ENCODE measurements at regions not wholly inside any gene's neighbourhood (a gene's known extent, or its start where the extent isn't known, plus 50 kb on each side); places are given as distances from the start of the nearest gene placed in this dataset.

DNA sequence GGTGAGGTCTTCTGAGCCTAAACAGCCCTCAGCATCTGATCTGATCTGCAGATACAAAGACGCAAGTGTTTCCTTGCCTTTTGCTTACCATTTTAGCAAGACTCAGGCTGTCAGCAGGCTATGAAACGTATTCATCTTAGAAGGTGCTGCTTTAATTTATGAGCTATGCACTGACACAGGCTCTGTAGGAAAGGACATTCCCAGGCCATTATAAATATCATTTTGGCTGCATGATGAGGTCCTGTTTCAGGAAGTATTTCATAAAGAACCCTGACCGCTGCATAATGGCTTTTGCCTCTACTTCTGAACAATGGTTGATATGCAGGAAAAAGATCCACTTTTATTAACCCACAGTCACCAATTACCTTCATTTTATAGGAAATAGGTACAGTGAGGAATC is 98.4 kb upstream of the CAST start:
- TF ChIP-seq POLR2A (IDR thresholded peaks at IDR 0.05): no peak
- TF ChIP-seq, protein P1, sequence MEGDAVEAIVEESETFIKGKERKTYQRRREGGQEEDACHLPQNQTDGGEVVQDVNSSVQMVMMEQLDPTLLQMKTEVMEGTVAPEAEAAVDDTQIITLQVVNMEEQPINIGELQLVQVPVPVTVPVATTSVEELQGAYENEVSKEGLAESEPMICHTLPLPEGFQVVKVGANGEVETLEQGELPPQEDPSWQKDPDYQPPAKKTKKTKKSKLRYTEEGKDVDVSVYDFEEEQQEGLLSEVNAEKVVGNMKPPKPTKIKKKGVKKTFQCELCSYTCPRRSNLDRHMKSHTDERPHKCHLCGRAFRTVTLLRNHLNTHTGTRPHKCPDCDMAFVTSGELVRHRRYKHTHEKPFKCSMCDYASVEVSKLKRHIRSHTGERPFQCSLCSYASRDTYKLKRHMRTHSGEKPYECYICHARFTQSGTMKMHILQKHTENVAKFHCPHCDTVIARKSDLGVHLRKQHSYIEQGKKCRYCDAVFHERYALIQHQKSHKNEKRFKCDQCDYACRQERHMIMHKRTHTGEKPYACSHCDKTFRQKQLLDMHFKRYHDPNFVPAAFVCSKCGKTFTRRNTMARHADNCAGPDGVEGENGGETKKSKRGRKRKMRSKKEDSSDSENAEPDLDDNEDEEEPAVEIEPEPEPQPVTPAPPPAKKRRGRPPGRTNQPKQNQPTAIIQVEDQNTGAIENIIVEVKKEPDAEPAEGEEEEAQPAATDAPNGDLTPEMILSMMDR (IDR thresholded peaks at IDR 0.05): no peak
- no peak for TF ChIP-seq EP300 (IDR thresholded peaks at IDR 0.05)

Data from tibial nerve (tissue), 4 donors.